B cell (primary cell): ENCODE measurements at regions not wholly inside any gene's neighbourhood (a gene's known extent, or its start where the extent isn't known, plus 50 kb on each side); places are given as distances from the start of the nearest gene placed in this dataset.

Experiments
- CTCF ChIP-seq: fragments of 200-600 bp; IDR thresholded peaks from one replicate; pipeline ENCODE4 v1.8.0; 2022; ENCODE audit warnings: antibody characterized with exemption, mild to moderate bottlenecking
- EZH2 ChIP-seq: IDR thresholded peaks from 2 replicates; pipeline ENCODE4 v1.6.1; 2012; ENCODE audit warnings: borderline replicate concordance, low read depth, mild to moderate bottlenecking, moderate library complexity, low read length; ENCODE audit not compliant: insufficient read depth, poor library complexity, severe bottlenecking

- no peak for TF ChIP-seq CTCF
- no peak for TF ChIP-seq EZH2
These were observed 131.0 kb upstream of the DMAC1 start for GRCh38 chr9:7930613-7931012.
